D341Med (cell line): ENCODE measurements at regions not wholly inside any gene's neighbourhood (a gene's known extent, or its start where the extent isn't known, plus 50 kb on each side); places are given as distances from the start of the nearest gene placed in this dataset.

Experiments
- DNase-seq: peaks from one replicate; pipeline ENCODE4 v3.0.0; 2012; ENCODE audit warnings: low spot score

DNA sequence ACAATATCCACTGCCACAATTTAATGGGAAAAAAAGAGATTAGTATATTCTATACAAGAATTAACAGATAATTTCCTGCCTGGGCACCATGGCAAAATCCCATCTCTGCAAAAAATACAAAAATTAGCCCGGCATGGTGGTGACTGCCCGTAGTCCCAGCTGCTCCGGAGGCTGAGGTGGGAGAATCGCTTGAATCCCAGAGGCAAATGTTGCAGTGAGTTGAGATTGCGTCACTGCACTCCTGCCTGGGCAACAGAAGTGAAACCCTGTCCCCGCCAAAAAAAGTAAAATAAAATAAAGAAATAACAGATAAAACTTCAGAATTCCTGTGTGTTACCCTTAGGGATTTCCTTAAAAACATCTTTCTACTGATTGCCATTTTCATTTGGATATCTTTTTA, 1194.8 kb upstream of the PIK3C3 start:
- no peak for DNase-seq

DNA sequence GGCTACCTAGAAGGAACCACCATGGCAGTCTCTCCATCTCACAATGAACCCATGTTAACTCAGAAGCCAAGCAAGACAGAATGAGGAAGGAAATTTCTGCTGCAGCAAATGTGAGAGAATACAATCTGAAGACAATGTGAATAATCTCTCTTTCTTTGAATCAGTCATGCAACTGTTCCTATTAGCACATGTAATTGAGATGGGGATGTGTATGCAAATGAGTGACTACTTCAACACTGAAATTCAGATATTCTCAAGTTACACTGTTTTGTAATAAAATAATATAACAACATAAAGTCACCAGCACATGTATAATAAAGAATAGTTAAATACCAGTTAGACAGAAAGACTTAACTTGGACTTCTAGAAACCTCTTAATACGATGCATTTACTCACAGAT, 1200.6 kb upstream of the PIK3C3 start:
- no peak for DNase-seq

DNA sequence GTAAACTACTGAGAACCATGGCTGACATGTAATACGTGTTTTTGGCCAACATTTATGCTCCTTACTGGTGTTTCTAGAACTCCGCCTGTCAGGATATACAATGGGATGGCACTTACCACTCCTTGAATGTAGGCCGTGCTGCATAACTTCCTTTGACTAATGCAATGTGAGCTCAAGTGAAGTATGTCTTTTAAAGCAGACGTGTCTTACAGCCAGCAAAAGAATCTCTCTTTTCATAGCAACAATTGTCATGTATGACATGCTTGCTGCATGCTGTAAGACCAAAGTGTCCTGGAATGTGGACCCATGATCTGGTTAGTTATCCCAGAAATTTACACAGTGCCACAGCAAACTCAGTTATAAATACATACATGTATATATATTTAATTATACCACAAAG, 1202.7 kb upstream of the PIK3C3 start:
- no peak for DNase-seq

GRCh38 chr18:40751186-40751585, 1203.8 kb upstream of the PIK3C3 start:
- no peak for DNase-seq

- DNase-seq = no peak
Measured at GRCh38 chr18:40739029-40739428, 1216.0 kb upstream of the PIK3C3 start.

- DNase-seq = no peak
Measured at GRCh38 chr18:40738321-40738880, 1216.6 kb upstream of the PIK3C3 start.

- no peak for DNase-seq
Measured at GRCh38 chr18:40708726-40709125, 1246.3 kb upstream of the PIK3C3 start.

DNA sequence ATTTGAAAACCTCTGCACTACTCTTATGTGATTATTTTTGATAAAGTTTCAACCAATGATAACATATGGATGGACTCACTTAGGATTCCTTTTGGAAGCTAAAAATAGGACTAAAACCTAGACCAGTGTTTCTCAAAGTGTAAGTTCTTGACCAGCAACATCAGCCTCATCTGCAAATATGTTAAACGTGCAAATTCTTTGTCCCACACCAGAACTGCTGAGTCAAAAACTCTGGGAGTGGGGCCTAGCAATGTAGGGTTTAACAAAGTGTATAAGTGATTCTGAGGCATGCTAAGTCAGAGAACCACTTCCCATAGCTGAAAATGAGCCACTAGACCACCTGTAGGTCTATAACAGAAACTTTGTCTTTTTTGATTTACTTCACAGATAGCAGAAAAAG, 1247.2 kb upstream of the PIK3C3 start:
- no peak for DNase-seq

DNA sequence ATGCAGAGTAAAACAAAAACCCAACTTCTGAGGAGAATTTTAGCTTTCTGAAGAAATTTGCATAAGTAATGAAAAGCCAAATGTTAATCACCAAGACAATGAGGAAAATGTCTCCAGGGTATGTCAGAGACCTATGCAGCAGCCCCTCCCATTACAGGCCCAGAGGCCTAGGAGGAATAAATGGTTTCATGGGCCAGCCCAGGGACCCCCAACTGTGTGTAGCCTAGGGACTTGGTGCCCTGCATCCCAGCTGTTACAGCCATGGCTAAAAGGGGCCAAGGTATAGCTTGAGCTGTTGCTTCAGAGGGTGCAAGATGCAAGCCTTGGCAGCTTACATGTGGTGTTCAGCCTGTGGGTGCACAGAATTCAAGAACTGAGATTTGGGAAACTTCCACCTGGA, 1256.9 kb upstream of the PIK3C3 start:
- no peak for DNase-seq

- DNase-seq = no peak
Measured at GRCh38 chr18:40695526-40695925, 1259.5 kb upstream of the PIK3C3 start.

- DNase-seq = no peak
Measured at GRCh38 chr18:40692871-40693270, 1262.2 kb upstream of the PIK3C3 start.

GRCh38 chr18:40690062-40690461, 1265.0 kb upstream of the PIK3C3 start:
- DNase-seq = no peak

DNA sequence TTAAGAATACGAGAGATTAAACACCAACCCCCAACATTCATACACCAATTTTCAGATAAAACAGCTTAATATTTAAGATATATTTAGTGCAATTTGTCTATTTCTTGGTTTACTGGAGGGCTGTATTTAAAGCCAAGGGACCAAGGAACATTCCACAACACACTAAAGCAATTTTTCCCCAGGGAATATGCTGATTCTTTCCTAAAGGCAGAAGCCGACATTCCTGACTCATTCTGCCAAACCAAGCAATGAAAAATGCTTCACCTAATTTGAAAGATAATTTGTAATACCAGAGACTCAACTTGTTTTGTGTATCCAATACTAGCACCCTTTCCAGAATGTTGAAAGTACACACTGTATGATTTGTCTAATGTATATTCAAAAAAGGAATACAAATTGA, 1267.6 kb upstream of the PIK3C3 start:
- no peak for DNase-seq

DNA sequence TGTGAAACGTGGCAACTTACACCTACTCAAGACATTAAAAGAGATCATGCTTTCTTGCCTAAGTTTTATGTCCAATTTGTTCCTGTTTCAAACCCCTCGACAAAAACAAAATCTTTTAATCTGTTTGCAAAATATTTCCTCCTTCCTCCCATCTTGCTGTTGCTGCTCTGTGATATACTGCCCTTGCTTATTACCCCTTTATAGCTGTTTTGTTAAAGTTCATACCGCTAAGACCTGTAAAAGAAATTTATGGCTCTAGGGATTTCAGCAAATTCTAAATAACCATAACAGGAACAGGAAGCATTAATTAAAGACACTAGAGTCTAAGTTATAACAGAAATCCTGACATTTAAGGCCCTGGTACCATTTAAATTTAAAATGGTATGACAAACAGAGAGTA, 1268.2 kb upstream of the PIK3C3 start:
- no peak for DNase-seq

DNA sequence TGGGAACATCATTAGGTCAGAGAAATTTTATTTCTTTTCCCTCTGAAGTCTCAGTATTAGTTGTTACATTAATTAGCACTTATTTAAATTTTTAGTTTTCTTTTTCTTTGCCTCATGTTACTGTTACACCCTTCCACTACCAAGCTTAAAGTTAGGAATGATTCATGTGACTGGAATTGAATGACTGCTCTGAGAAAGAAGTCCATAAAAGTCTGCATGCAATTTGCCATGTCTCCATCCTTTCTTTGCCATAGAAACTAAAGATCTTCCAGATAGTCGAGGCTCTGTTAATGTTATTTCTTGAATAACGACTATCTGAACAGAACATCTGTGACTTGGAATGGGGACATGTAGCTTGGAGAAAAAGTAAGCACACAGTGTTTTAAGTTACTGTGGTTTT, 1269.8 kb upstream of the PIK3C3 start:
- no peak for DNase-seq

- DNase-seq = no peak
Measured at GRCh38 chr18:40678318-40678717, 1276.7 kb upstream of the PIK3C3 start.

DNA sequence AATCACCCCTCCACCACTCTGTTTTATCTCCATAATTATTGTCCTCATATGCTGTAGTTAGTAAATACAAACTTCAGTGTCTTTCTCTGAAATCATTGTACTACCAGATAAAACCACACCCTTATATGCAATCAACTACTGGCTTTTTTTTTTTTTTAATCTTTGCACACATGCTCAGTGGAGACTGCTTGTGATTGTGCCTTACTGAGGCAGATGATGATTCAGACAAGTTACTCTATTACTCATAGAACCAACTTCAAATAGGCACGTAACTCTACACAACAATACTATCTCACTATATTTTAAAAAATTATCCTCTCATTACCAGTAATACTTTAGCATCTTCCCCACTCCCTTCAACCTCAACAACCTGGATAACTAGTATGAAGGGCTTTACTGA, 1278.4 kb upstream of the PIK3C3 start:
- DNase-seq = no peak

- no peak for DNase-seq
Measured at GRCh38 chr18:40673150-40673549, 1281.9 kb upstream of the PIK3C3 start.

DNA sequence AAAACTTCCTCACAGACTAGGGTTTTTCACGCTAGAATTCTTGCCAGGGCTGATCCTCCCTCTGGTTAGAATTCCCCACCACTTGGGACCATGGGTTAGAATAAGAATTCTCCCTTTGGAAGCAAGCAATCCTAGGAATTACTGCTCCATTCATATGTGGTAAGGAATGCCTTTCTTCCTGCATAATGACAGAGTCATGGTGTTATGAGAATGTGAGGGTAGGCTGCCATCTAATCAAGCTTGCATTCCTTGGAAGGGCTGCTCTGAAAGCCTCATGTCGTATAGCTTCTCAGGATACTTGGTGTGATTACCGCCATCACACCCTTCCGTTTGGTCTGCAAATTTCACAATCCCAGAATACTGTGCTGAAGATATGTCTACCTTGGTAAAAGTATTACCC, 1282.4 kb upstream of the PIK3C3 start:
- DNase-seq = no peak

- DNase-seq = no peak
Measured at GRCh38 chr18:40670668-40671375, 1284.2 kb upstream of the PIK3C3 start.

DNA sequence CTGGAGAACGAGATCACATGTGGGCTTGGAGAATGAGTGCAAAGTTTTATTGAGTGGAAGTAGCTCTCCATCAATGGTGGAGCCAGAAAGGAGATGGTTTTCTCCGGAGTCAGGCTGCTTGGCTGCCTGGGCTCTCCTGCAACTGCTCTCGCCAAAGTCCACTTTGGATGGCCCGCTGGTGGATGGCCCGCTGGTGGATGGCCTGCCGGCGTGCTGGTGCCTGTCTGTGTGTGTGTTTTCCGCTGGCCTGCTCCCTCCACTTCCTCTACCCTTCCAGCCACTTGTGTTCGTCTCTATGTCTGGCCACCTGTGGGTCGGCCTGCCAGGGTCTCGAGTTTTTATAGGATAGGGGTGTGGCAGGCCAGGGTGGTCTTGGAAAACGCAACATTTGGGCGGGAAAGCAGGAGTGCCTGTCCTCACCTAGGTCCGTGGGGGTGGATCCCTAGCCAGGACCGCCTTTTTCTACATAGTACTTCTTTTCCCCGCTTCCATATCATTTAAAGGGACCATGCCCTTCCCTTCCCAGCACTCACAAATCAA, 1292.1 kb upstream of the PIK3C3 start:
- DNase-seq = no peak

DNA sequence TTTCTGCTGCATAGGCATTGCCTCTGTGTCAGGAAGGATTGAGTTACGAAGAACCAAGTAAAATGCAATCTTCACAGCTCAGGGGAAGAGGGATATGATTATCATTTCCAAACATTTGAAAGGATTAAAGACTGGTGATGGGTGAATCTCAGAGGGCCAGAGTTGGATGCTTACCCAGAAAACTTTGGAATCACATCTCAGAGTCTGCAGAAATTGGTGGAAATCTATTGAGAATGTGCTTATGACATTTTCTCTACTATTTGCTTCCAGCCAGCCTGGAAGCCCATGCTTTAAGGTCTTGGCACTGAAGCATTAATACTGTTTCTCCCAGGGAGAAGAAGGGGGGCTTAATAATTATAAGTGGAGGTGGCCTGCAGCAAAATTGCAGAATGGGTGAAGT, 1301.4 kb upstream of the PIK3C3 start:
- DNase-seq = no peak

DNA sequence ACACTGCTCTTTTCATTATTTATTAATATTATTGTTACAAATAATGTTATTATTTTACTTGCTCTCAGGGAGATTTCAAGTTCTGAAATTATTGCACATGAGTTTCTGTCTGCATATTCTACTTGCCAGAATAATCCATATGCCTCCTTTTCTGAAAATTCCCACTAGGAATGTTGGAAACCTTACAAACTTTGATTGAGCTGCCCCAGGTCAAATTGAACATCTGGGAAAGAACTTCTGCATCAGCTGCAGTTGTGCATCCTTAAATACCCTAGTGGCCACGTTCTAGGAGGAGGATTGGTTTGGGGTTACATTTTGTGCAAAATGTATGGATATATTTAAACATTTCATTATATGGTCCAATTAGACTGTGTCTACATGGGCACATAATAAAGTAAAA, 1302.7 kb upstream of the PIK3C3 start:
- DNase-seq = no peak

DNA sequence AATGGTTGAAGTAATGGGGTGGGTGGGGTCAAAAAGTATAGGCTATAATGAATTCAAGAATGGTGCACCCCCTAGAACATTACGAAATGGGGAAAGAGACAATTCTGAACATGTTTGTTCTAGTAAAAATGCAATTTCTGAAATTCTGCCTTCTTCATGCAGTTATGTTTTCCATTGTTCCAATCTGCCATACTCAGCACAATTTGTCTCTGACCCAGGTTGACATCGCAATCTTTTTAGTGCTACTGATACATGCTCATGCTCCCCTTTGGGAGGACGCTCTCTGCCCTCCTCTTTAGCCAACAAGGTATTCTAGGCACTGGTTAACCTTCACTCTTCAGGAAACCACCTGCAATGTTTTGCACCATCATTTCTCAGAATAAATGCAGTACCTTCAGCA, 1303.9 kb upstream of the PIK3C3 start:
- DNase-seq = no peak
